Breast epithelium (tissue), 3 donors: ENCODE measurements at regions not wholly inside any gene's neighbourhood (a gene's known extent, or its start where the extent isn't known, plus 50 kb on each side); places are given as distances from the start of the nearest gene placed in this dataset.
"Not testable (repeated sequence)": the region's sequence is repeated elsewhere in the genome, so short reads cannot be mapped to it uniquely, and the experiment has no call there.

Source experiments
- CTCF ChIP-seq, 3 donors: fragments of 450-650 bp; IDR thresholded peaks; one replicate each; pipeline ENCODE4 v1.5.1; 2016 to 2017; ENCODE audit warnings: antibody characterized with exemption in 3 of 3, mild to moderate bottlenecking in 3 of 3, moderate library complexity in 3 of 3
- POLR2A ChIP-seq: fragments of 450-650 bp; IDR thresholded peaks from one replicate; pipeline ENCODE4 v1.6.1; 2016; ENCODE audit warnings: antibody characterized with exemption, mild to moderate bottlenecking, moderate library complexity
- POLR2AphosphoS5 ChIP-seq, 3 donors: sonication (generic); formaldehyde crosslinking; IDR thresholded peaks; one replicate each; pipeline ENCODE4 v1.6.1; 2017; ENCODE audit warnings: antibody characterized with exemption in 3 of 3

- not testable (repeated sequence) for TF ChIP-seq POLR2A; CTCF (IDR thresholded peaks at IDR 0.05); POLR2AphosphoS5 (IDR thresholded peaks at IDR 0.05)
Measured at GRCh38 chr3:146354421-146354820, 103.5 kb upstream of the PLSCR4 start.
